SKM-1 (cell line): ENCODE measurements at regions not wholly inside any gene's neighbourhood (a gene's known extent, or its start where the extent isn't known, plus 50 kb on each side); places are given as distances from the start of the nearest gene placed in this dataset.

Source experiments
- DNase-seq: peaks from one replicate; lab custom pipeline; 2025; ENCODE audit not compliant: unreplicated experiment; lab: John Stamatoyannopoulos, UW

- no peak for DNase-seq
Measured at GRCh38 chrX:82912382-82912781, 595.7 kb upstream of the POU3F4 start.

GRCh38 chrX:82934980-82935379 is 573.1 kb upstream of the POU3F4 start:
- no peak for DNase-seq

- no peak for DNase-seq
Measured at GRCh38 chrX:82945332-82945731, 562.8 kb upstream of the POU3F4 start.

GRCh38 chrX:82961129-82961528 is 547.0 kb upstream of the POU3F4 start:
- DNase-seq = no peak

- DNase-seq = no peak
Measured at GRCh38 chrX:82973646-82974045, 534.4 kb upstream of the POU3F4 start.

- no peak for DNase-seq
Measured at GRCh38 chrX:82998163-82998562, 509.9 kb upstream of the POU3F4 start.

- DNase-seq = no peak
Measured at GRCh38 chrX:83004012-83004411, 504.1 kb upstream of the POU3F4 start.

- no peak for DNase-seq
Measured at GRCh38 chrX:83008415-83008814, 499.7 kb upstream of the POU3F4 start.

- no peak for DNase-seq
Measured at GRCh38 chrX:83019258-83019657, 488.8 kb upstream of the POU3F4 start.

GRCh38 chrX:83022020-83022419 is 486.1 kb upstream of the POU3F4 start:
- DNase-seq = peak; percentile 16
